NB4 (cell line): ENCODE measurements at regions not wholly inside any gene's neighbourhood (a gene's known extent, or its start where the extent isn't known, plus 50 kb on each side); places are given as distances from the start of the nearest gene placed in this dataset.

Experiments
- DNase-seq: peaks from one replicate; pipeline ENCODE4 v3.0.0; 2010; ENCODE audit warnings: low read depth
- H3K4me3 ChIP-seq: one replicate; pipeline ENCODE4 v1.5.1; 2011; ENCODE audit warnings: mild to moderate bottlenecking, low read depth, low read length, moderate library complexity
- MYC ChIP-seq: IDR thresholded peaks from 2 replicates; pipeline ENCODE4 v1.6.1; 2011; ENCODE audit warnings: low read depth, low read length
- POLR2A ChIP-seq: IDR thresholded peaks from 2 replicates; pipeline ENCODE4 v1.6.1; 2011; ENCODE audit warnings: mild to moderate bottlenecking; ENCODE audit not compliant: insufficient read length; ENCODE audit errors: extremely low read depth
- TF ChIP-seq, protein P1 (sequence below): IDR thresholded peaks from 2 replicates; pipeline ENCODE4 v1.6.1; 2011; ENCODE audit warnings: low read depth, low read length
- TF ChIP-seq, protein P2 (sequence below): IDR thresholded peaks from one replicate; pipeline ENCODE4 v1.5.1; 2012; ENCODE audit warnings: low read depth, low read length

DNA sequence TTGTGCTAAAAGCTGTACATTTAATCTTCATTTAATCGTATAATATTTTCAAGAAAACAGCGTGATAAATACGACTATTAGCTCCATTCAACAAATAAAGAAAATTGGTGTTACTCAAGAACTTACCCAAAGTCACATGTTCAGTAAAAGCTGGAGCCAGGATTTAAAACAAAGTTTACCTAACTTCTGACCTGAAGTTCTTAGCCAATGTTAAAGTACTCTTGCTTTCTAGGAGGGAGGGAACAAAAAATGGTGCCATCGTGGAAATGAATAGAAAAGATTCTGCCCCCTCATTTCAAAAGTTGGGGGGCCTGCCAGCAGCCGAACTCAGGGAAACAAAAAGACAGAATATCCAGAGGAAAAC lies 395.8 kb downstream of the CD109 start:
- TF ChIP-seq, protein P1, sequence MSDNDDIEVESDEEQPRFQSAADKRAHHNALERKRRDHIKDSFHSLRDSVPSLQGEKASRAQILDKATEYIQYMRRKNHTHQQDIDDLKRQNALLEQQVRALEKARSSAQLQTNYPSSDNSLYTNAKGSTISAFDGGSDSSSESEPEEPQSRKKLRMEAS: no peak
- TF ChIP-seq POLR2A (no peak), MYC (no peak)
- TF ChIP-seq, protein P2, sequence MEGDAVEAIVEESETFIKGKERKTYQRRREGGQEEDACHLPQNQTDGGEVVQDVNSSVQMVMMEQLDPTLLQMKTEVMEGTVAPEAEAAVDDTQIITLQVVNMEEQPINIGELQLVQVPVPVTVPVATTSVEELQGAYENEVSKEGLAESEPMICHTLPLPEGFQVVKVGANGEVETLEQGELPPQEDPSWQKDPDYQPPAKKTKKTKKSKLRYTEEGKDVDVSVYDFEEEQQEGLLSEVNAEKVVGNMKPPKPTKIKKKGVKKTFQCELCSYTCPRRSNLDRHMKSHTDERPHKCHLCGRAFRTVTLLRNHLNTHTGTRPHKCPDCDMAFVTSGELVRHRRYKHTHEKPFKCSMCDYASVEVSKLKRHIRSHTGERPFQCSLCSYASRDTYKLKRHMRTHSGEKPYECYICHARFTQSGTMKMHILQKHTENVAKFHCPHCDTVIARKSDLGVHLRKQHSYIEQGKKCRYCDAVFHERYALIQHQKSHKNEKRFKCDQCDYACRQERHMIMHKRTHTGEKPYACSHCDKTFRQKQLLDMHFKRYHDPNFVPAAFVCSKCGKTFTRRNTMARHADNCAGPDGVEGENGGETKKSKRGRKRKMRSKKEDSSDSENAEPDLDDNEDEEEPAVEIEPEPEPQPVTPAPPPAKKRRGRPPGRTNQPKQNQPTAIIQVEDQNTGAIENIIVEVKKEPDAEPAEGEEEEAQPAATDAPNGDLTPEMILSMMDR: no peak
- H3K4me3 ChIP-seq: no peak overlapping the region
- DNase-seq: no peak

GRCh38 chr6:74091136-74091793 lies 395.3 kb downstream of the CD109 start:
- no peak overlapping the region for H3K4me3 ChIP-seq
- DNase-seq: peak; percentile 51
- TF ChIP-seq MYC: no peak
- TF ChIP-seq, protein P2: peak; percentile 62

DNA sequence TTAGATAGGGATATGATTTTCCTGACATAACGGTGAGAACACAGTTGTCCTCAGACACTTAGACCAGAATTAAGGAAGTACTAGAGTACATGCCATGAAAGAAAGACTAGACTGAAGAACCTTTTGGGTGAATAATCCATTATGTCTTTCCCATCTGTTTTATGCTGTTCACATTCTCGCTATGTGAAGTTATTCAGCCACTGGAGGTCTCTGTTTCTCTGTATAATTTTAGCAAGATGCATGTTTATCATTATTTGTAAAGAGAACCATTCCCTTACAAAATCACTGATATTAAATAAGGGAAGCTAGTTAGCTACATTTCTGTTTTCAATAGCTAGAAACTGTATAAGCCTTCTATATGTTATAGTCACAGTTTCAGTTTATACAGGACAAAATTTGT lies 391.9 kb downstream of the CD109 start:
- peak; percentile 18 for DNase-seq

GRCh38 chr6:74075896-74076295 lies 379.9 kb downstream of the CD109 start:
- TF ChIP-seq, protein P1: no peak
- TF ChIP-seq MYC (no peak), POLR2A (no peak)
- TF ChIP-seq, protein P2: no peak
- H3K4me3 ChIP-seq: no peak overlapping the region

More for the DNA sequence above, 391.9 kb downstream of the CD109 start:
- TF ChIP-seq POLR2A: no peak
- H3K4me3 ChIP-seq: no peak overlapping the region

GRCh38 chr6:74075323-74075722 lies 379.3 kb downstream of the CD109 start:
- no peak for DNase-seq
- no peak overlapping the region for H3K4me3 ChIP-seq
- TF ChIP-seq POLR2A (no peak), MYC (no peak)
- TF ChIP-seq, protein P1: no peak
- TF ChIP-seq, protein P2: no peak

More at GRCh38 chr6:74075896-74076295, 379.9 kb downstream of the CD109 start:
- no peak for DNase-seq

- H3K4me3 ChIP-seq: no peak overlapping the region
- TF ChIP-seq, protein P2: no peak
- no peak for TF ChIP-seq MYC
- TF ChIP-seq, protein P1: no peak
- TF ChIP-seq POLR2A: no peak
- no peak for DNase-seq
Measured at GRCh38 chr6:74074645-74075044, 378.6 kb downstream of the CD109 start.
